GM12891 (cell line): ENCODE measurements at regions not wholly inside any gene's neighbourhood (a gene's known extent, or its start where the extent isn't known, plus 50 kb on each side); places are given as distances from the start of the nearest gene placed in this dataset.

Experiments
- DNase-seq: peaks from one replicate; pipeline ENCODE4 v3.0.0; 2011; ENCODE audit warnings: low spot score; ENCODE audit not compliant: insufficient read length
- FAIRE-seq: peaks from 2 replicates; lab custom pipeline; 2011; peaks lifted over from hg19 to GRCh38; lab: Jason Lieb, UNC
- PAX5 ChIP-seq: IDR thresholded peaks from 2 replicates; pipeline ENCODE4 v1.6.1; 2011; ENCODE audit warnings: low read length, moderate library complexity, mild to moderate bottlenecking; ENCODE audit not compliant: insufficient read depth, severe bottlenecking
- POLR2A ChIP-seq: IDR thresholded peaks from 2 replicates; pipeline ENCODE4 v1.6.1; 2011; ENCODE audit warnings: low read depth, low read length, control low read depth
- POLR2AphosphoS5 ChIP-seq: IDR thresholded peaks from 2 replicates; pipeline ENCODE4 v1.6.1; 2011; ENCODE audit warnings: low read depth, low read length, control low read depth
- POU2F2 ChIP-seq: IDR thresholded peaks from 2 replicates; pipeline ENCODE4 v1.6.1; 2011; ENCODE audit warnings: low read depth, mild to moderate bottlenecking, control low read depth, low read length, moderate library complexity
- SPI1 ChIP-seq: IDR thresholded peaks from 2 replicates; pipeline ENCODE4 v1.6.1; 2011; ENCODE audit warnings: low read depth, low read length, control low read depth
- TAF1 ChIP-seq: IDR thresholded peaks from 2 replicates; pipeline ENCODE4 v1.6.1; 2011; ENCODE audit warnings: low read depth, low read length, control low read depth

- FAIRE-seq (no peak), DNase-seq (no peak)
- TF ChIP-seq PAX5 (no peak), POLR2AphosphoS5 (no peak), SPI1 (no peak), POU2F2 (no peak), POLR2A (no peak), TAF1 (no peak)
These were observed 314.4 kb downstream of the DRD1 start for GRCh38 chr5:175129619-175130018.

- TF ChIP-seq TAF1 (no peak), POLR2A (no peak), POLR2AphosphoS5 (no peak), POU2F2 (no peak)
- FAIRE-seq, result no peak
- DNase-seq, result no peak
These were observed 314.9 kb downstream of the DRD1 start for GRCh38 chr5:175129121-175129520.

GRCh38 chr5:175124821-175125220, 319.2 kb downstream of the DRD1 start:
- TF ChIP-seq PAX5 (no peak), POLR2AphosphoS5 (no peak), POU2F2 (no peak), TAF1 (no peak), SPI1 (no peak), POLR2A (no peak)
- no peak for FAIRE-seq
- no peak for DNase-seq

GRCh38 chr5:175124251-175124813, 319.6 kb downstream of the DRD1 start:
- TF ChIP-seq POLR2A (no peak), TAF1 (no peak), POU2F2 (no peak)
- no peak for FAIRE-seq

GRCh38 chr5:175123542-175123941, 320.4 kb downstream of the DRD1 start:
- TF ChIP-seq POLR2A, result no peak
- no peak for TF ChIP-seq TAF1
- TF ChIP-seq POU2F2, result no peak
- no peak for TF ChIP-seq SPI1
- TF ChIP-seq POLR2AphosphoS5, result no peak
- no peak for TF ChIP-seq PAX5
- no peak for DNase-seq
- FAIRE-seq, result no peak

More at GRCh38 chr5:175124251-175124813, 319.6 kb downstream of the DRD1 start:
- DNase-seq, result no peak

GRCh38 chr5:175121457-175121856, 322.5 kb downstream of the DRD1 start:
- TF ChIP-seq POLR2AphosphoS5, result no peak
- no peak for TF ChIP-seq SPI1
- no peak for TF ChIP-seq TAF1
- TF ChIP-seq POU2F2, result no peak
- no peak for TF ChIP-seq PAX5
- TF ChIP-seq POLR2A, result no peak

GRCh38 chr5:175120412-175120811, 323.6 kb downstream of the DRD1 start:
- DNase-seq, result no peak
- TF ChIP-seq POLR2AphosphoS5 (no peak), SPI1 (no peak), PAX5 (no peak), TAF1 (no peak), POLR2A (no peak), POU2F2 (no peak)
- FAIRE-seq, result no peak

More at GRCh38 chr5:175121457-175121856, 322.5 kb downstream of the DRD1 start:
- no peak for FAIRE-seq
- no peak for DNase-seq

GRCh38 chr5:175118700-175119309, 325.2 kb downstream of the DRD1 start:
- DNase-seq (no peak), FAIRE-seq (no peak)
- TF ChIP-seq PAX5 (no peak), SPI1 (no peak), TAF1 (no peak)

GRCh38 chr5:175116466-175117048, 327.4 kb downstream of the DRD1 start:
- TF ChIP-seq SPI1 (no peak), POLR2A (no peak), POLR2AphosphoS5 (no peak), POU2F2 (no peak), PAX5 (no peak), TAF1 (no peak)
- no peak for FAIRE-seq
- no peak for DNase-seq

- no peak for FAIRE-seq
- TF ChIP-seq PAX5 (no peak), SPI1 (no peak), POLR2AphosphoS5 (no peak), TAF1 (no peak), POLR2A (no peak), POU2F2 (no peak)
- no peak for DNase-seq
These were observed 328.2 kb downstream of the DRD1 start for GRCh38 chr5:175115831-175116230.
